ENCODE measurements at regions not wholly inside any gene's neighbourhood (a gene's known extent, or its start where the extent isn't known, plus 50 kb on each side); places are given as distances from the start of the nearest gene placed in this dataset.

DNA sequence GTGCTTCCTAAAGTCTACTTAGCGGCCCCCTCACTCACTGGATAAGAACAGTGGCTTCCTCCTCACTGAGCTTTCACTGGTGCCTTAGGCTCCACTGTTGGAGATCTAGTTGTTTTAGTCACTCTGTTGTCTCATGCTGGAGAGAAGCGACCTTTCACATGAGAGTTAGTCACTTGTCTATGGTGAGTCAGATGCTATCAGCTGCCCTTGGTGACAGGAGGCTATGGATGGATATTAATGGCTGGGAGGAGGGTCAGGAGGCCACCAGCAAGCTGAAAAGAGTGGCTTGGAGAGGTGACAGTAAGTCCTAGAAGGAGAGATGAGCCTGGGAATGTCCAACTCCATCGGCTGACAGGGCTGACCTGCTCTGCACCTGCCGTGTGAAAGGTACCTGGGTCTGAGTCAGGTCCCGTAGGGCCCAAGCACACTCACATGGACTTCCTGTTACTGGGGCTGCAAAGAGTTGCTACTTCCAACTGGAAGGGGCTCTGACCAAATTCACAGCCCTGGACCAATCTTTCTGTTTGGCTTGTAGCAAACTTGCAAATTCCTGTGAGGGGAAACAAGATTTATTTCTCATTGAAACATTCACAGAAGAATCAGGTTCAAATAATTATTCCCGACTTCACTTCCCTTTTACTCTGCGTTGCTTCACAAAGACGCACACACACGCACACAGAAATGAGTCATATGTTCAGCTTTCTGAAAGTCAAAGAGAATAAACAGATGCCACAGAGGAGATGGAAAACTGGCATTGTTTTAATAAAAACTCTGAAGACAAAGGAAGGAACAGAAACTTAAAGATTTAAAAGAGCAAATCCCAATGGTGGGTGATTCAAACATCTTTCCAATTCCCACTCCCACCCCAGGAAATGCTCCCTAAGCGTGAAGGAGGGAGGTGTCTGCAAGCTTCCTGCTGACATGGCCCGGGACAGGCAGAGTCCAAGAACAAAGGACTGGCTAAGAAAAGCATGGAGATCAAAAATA lies 203.5 kb upstream of the TWIST2 start:
- no peaks in the 10 kb centered on the region for H3K36me3 ChIP-seq (ENCODE audit: control insufficient read depth, insufficient read depth, low read length)

DNA sequence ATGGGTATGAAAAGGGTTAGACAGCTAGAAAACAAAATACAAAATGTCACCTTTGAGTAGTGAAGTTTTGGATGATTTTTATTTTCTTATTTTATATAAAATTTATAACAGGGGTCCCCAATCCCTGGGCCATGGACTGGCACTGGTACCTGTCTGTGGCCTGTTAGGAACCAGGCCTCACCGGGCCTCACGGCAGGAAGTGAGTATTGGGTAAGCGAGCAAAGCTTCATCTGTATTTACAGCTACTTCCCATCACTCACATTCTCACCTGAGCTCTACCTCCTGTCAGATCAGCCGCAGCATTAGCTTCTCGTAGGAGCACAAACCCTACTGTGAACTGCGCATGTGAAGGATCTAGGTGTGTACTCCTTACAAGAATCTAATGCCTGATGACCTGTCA lies 202.8 kb upstream of the TWIST2 start:
- H3K36me3 ChIP-seq (ENCODE audit: control insufficient read depth, insufficient read depth, low read length): no peaks in the 10 kb centered on the region
- TF ChIP-seq, protein P1, sequence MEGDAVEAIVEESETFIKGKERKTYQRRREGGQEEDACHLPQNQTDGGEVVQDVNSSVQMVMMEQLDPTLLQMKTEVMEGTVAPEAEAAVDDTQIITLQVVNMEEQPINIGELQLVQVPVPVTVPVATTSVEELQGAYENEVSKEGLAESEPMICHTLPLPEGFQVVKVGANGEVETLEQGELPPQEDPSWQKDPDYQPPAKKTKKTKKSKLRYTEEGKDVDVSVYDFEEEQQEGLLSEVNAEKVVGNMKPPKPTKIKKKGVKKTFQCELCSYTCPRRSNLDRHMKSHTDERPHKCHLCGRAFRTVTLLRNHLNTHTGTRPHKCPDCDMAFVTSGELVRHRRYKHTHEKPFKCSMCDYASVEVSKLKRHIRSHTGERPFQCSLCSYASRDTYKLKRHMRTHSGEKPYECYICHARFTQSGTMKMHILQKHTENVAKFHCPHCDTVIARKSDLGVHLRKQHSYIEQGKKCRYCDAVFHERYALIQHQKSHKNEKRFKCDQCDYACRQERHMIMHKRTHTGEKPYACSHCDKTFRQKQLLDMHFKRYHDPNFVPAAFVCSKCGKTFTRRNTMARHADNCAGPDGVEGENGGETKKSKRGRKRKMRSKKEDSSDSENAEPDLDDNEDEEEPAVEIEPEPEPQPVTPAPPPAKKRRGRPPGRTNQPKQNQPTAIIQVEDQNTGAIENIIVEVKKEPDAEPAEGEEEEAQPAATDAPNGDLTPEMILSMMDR (IDR thresholded peaks at IDR 0.05; ENCODE audit: insufficient read depth, low read length, poor library complexity, severe bottlenecking): no peak
- H3K27me3 ChIP-seq (replicated peaks; ENCODE audit: control insufficient read depth, insufficient read depth, low read length): no peaks in the 10 kb centered on the region
- DNase-seq (ENCODE audit: extremely low read depth, insufficient read length): no peak
- H3K4me3 ChIP-seq (replicated peaks; ENCODE audit: low read depth, low read length): no peak overlapping the region

More for the DNA sequence above, 203.5 kb upstream of the TWIST2 start:
- no peaks in the 10 kb centered on the region for H3K27me3 ChIP-seq (replicated peaks; ENCODE audit: control insufficient read depth, insufficient read depth, low read length)
- no peak overlapping the region for H3K4me3 ChIP-seq (replicated peaks; ENCODE audit: low read depth, low read length)
- no peak for DNase-seq (ENCODE audit: extremely low read depth, insufficient read length)
- TF ChIP-seq, protein P1 (IDR thresholded peaks at IDR 0.05; ENCODE audit: insufficient read depth, low read length, poor library complexity, severe bottlenecking): no peak

DNA sequence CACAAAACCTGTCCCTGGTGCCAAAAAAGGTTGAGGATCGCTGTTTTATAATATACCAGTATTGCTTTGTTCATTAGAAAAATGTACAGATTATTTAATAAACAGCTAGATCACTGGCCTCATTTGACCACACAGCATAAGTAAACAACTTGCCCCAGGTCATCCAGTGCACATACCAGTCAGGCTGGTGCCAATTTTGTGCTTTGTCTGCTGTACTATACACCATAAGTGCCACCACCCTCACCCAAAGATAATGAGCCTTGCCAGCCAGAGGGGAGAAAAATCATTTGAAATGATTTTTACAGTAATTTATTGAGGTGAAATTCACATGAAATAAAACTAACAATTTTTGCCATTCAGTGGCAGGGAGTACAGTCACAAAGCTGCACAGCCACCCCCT lies 202.2 kb upstream of the TWIST2 start:
- Histone ChIP-seq H3K36me3 (ENCODE audit: control insufficient read depth, insufficient read depth, low read length) (no peaks in the 10 kb centered on the region), H3K4me3 (replicated peaks; ENCODE audit: low read depth, low read length) (no peak overlapping the region), H3K27me3 (replicated peaks; ENCODE audit: control insufficient read depth, insufficient read depth, low read length) (no peaks in the 10 kb centered on the region)
- no peak for DNase-seq (ENCODE audit: extremely low read depth, insufficient read length)
- TF ChIP-seq, protein P1 (IDR thresholded peaks at IDR 0.05; ENCODE audit: insufficient read depth, low read length, poor library complexity, severe bottlenecking): no peak

DNA sequence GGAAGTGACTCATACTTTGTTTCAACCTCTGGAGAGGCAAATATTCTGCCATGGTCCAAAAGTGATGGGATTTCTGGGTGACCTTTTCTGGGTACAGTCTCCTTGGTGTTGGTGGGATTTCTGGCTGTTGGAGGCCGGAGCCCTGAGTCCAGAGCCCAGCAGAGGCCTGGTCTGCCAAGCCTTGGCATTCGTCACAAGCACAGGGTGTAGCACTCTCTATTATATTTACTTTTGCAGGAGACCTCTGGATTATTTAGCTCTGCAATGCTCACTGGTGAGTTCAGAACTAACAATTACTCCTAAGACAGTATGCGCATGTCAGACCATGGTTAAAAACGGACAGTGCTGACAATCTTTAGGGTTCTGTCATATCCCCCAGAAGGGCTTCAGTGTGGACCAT lies 201.6 kb upstream of the TWIST2 start:
- TF ChIP-seq, protein P1 (IDR thresholded peaks at IDR 0.05; ENCODE audit: insufficient read depth, low read length, poor library complexity, severe bottlenecking): no peak
- Histone ChIP-seq H3K27me3 (replicated peaks; ENCODE audit: control insufficient read depth, insufficient read depth, low read length) (no peaks in the 10 kb centered on the region), H3K4me3 (replicated peaks; ENCODE audit: low read depth, low read length) (no peak overlapping the region), H3K36me3 (ENCODE audit: control insufficient read depth, insufficient read depth, low read length) (no peaks in the 10 kb centered on the region)
- no peak for DNase-seq (ENCODE audit: extremely low read depth, insufficient read length)

DNA sequence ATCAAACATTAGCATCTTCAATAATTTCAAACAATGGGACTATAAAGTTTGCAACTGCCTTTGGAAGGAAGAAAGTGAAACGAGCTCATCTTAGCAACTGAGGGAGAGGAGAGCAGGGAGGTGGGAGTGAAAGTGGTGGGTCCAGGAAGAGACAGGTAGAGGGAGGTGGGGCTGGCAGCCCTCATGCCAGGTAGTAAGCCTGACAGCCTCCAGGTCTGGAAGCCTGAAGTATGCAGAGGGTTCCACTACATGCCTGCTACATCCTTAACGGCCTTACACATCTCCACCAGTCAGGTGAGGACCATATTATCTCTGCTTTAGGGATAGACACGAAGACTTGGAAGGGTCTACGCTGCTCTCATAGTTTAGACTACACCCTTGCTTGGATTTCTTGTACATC lies 201.1 kb upstream of the TWIST2 start:
- Histone ChIP-seq H3K36me3 (ENCODE audit: control insufficient read depth, insufficient read depth, low read length) (no peaks in the 10 kb centered on the region), H3K27me3 (replicated peaks; ENCODE audit: control insufficient read depth, insufficient read depth, low read length) (no peaks in the 10 kb centered on the region), H3K4me3 (replicated peaks; ENCODE audit: low read depth, low read length) (no peak overlapping the region)
- DNase-seq (ENCODE audit: extremely low read depth, insufficient read length): no peak
- TF ChIP-seq, protein P1 (IDR thresholded peaks at IDR 0.05; ENCODE audit: insufficient read depth, low read length, poor library complexity, severe bottlenecking): no peak

All from GM06990 (cell line).